ENCODE measurements at regions not wholly inside any gene's neighbourhood (a gene's known extent, or its start where the extent isn't known, plus 50 kb on each side); places are given as distances from the start of the nearest gene placed in this dataset.

DNA sequence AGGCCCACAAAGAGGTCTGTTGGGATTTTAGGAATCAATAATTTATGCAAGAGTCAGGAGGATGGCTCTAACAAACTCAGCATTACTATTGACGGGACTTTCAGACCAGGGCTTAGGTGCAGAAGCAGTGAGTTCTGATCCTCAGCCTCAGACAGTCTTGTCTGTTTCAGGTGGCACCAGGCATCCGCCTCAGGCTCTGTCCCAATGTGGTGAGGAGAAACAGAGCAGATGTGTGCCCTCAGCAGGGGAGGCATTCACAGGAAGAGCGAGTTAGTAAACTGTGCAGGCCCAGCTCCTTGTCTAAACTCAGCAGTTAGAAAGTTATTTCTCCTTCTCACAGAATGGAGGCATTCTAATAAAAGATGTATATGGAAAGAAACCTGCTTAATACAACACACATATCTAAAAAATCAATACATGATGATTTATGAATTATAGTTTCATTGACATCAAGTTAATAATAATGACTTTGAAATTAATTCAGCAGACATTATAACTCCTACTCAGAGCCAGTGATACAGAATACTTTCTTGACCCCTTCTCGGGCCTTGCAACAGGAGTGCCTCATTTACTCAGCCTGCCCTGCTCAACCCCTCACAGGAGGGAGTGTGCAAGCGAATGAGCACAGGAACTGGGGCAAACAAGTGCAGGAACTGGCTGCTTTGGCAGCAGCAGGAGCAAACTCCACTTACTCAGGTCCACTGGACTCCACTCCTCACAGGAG lies 202.8 kb upstream of the SMIM31 start:
- TF ChIP-seq, protein P1, sequence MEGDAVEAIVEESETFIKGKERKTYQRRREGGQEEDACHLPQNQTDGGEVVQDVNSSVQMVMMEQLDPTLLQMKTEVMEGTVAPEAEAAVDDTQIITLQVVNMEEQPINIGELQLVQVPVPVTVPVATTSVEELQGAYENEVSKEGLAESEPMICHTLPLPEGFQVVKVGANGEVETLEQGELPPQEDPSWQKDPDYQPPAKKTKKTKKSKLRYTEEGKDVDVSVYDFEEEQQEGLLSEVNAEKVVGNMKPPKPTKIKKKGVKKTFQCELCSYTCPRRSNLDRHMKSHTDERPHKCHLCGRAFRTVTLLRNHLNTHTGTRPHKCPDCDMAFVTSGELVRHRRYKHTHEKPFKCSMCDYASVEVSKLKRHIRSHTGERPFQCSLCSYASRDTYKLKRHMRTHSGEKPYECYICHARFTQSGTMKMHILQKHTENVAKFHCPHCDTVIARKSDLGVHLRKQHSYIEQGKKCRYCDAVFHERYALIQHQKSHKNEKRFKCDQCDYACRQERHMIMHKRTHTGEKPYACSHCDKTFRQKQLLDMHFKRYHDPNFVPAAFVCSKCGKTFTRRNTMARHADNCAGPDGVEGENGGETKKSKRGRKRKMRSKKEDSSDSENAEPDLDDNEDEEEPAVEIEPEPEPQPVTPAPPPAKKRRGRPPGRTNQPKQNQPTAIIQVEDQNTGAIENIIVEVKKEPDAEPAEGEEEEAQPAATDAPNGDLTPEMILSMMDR (IDR thresholded peaks at IDR 0.05), result no peak
- TF ChIP-seq POLR2A (IDR thresholded peaks at IDR 0.05), result no peak

Measured in body of pancreas (tissue), 4 donors.